GM12878 (cell line): ENCODE measurements at regions not wholly inside any gene's neighbourhood (a gene's known extent, or its start where the extent isn't known, plus 50 kb on each side); places are given as distances from the start of the nearest gene placed in this dataset.

ENCODE experiments used
- CEBPZ ChIP-seq: fragments of 150-350 bp; IDR thresholded peaks from 2 replicates; pipeline ENCODE4 v1.6.1; 2016; ENCODE audit warnings: low read depth, low read length
- ZBTB4 ChIP-seq: fragments of 450-650 bp; formaldehyde crosslinking; IDR thresholded peaks from 2 replicates; pipeline ENCODE4 v1.4.0; 2022; ENCODE audit warnings: mild to moderate bottlenecking, moderate library complexity
- ZNF687 ChIP-seq: fragments of 450-650 bp; IDR thresholded peaks from 2 replicates; pipeline ENCODE4 v1.6.1; 2017; ENCODE audit warnings: mild to moderate bottlenecking, moderate library complexity

- TF ChIP-seq CEBPZ (no peak), ZNF687 (no peak), ZBTB4 (no peak)
- TF ChIP-seq, all 136 proteins: peak for 0
Measured at GRCh38 chr4:33200377-33200776, 2480.2 kb downstream of the PCDH7 start (continued).
